HCT116 (cell line): ENCODE measurements at regions not wholly inside any gene's neighbourhood (a gene's known extent, or its start where the extent isn't known, plus 50 kb on each side); places are given as distances from the start of the nearest gene placed in this dataset.
"Not testable (repeated sequence)": the region's sequence is repeated elsewhere in the genome, so short reads cannot be mapped to it uniquely, and the experiment has no call there.

Experiments used
- ATAC-seq: fragments of 200-7000 bp; cut with Tn5 transposase; 2 replicates; pipeline ENCODE4 v1.9.1; 2020; ENCODE audit warnings: mild to moderate bottlenecking, moderate library complexity
- BruUV-seq: library from RNA; stranded (reverse); fragments of 400-500 nt; replicated peaks from 2 replicates; lab custom pipeline; 2021; lab: Mats Ljungman, UMichigan
- CTCF ChIA-PET: fragments of 300-600 bp; sonication (Branson Sonifier 250); formaldehyde crosslinking; loops from one replicate; lab custom pipeline; 2021; ENCODE audit warnings: antibody characterized with exemption; lab: Charles Lee
- POLR2A ChIA-PET: fragments of 300-600, 350-600 bp; sonication (Branson Sonifier 250); formaldehyde crosslinking; loops from one replicate; lab custom pipeline; 2021; ENCODE audit warnings: antibody characterized with exemption; lab: Charles Lee
- RAD21 ChIA-PET, 2 experiments: fragments of 300-600 bp; sonication (Branson Sonifier 250); formaldehyde crosslinking; loops; one replicate each; lab custom pipeline; 2023; ENCODE audit warnings: low total read pairs in 2 of 2; ENCODE audit not compliant: uncharacterized antibody in 2 of 2, unreplicated experiment in 2 of 2, low non-redundant PET in 1 of 2; lab: Charles Lee
- DNase-seq: peaks from one replicate; pipeline ENCODE4 v3.0.0-alpha.2; 2010; ENCODE audit warnings: low read depth, low spot score
- H2AFZ ChIP-seq: fragments of 200-600 bp; shearing (Covaris generic), sonication (generic); 2 replicates; pipeline ENCODE4 v1.6.1; 2017; ENCODE audit warnings: low read depth, mixed run types, mixed read lengths, antibody characterized with exemption, low read length; ENCODE audit not compliant: poor library complexity, severe bottlenecking
- H3K27ac ChIP-seq: 2 replicates; pipeline ENCODE4 v1.5.1; 2012; ENCODE audit warnings: low read depth, low read length
- H3K27me3 ChIP-seq: fragments of 200-600 bp; sonication (generic); 2 replicates; pipeline ENCODE4 v1.6.1; 2016; ENCODE audit warnings: mixed run types, low read length, mixed read lengths; ENCODE audit not compliant: insufficient read depth
- H3K36me3 ChIP-seq, 2 experiments: fragments of 200-500 bp in 1 of 2; fragments of 200-600 bp in 1 of 2; sonication (Bioruptor generic) in 1 of 2; sonication (generic) in 1 of 2; 2 replicates each; pipeline versions ENCODE4 v1.5.1 to v1.6.1; 2014 to 2016; ENCODE audit warnings: low read length in 2 of 2, inconsistent platforms in 1 of 2, mixed read lengths in 1 of 2, mixed run types in 1 of 2; ENCODE audit not compliant: insufficient read depth in 2 of 2, control insufficient read depth in 1 of 2
- H3K4me1 ChIP-seq, 2 experiments: fragments of 200-600 bp in 1 of 2; sonication (generic) in 1 of 2; 2 replicates each; pipeline versions ENCODE4 v1.5.1 to v1.6.1; 2012 to 2017; ENCODE audit warnings: low read length in 2 of 2, inconsistent platforms in 1 of 2, mild to moderate bottlenecking in 1 of 2, mixed read lengths in 1 of 2, mixed run types in 1 of 2, moderate library complexity in 1 of 2; ENCODE audit not compliant: insufficient read depth in 2 of 2, control insufficient read depth in 1 of 2
- H3K4me2 ChIP-seq: fragments of 200-600 bp; sonication (generic); 2 replicates; pipeline ENCODE4 v1.6.1; 2017; ENCODE audit warnings: mixed run types, low read length, mixed read lengths
- H3K4me3 ChIP-seq, 2 experiments: fragments of 200-600 bp in 1 of 2; sonication (generic) in 1 of 2; replicated peaks in 1 of 2; 2 replicates each; pipeline ENCODE4 v1.5.1; 2011 to 2016; ENCODE audit warnings: low read length in 2 of 2, control low read depth in 1 of 2, low read depth in 1 of 2, mild to moderate bottlenecking in 1 of 2, mixed read lengths in 1 of 2, mixed run types in 1 of 2
- H3K79me2 ChIP-seq: fragments of 200-600 bp; sonication (generic); 2 replicates; pipeline ENCODE4 v1.6.1; 2017; ENCODE audit warnings: mild to moderate bottlenecking, mixed run types, low read length, moderate library complexity, mixed read lengths; ENCODE audit not compliant: insufficient read depth
- H3K9ac ChIP-seq: fragments of 200-600 bp; sonication (generic); 2 replicates; pipeline ENCODE4 v1.6.1; 2016; ENCODE audit warnings: low read length, mixed read lengths
- H3K9me2 ChIP-seq: fragments of 200-600 bp; sonication (generic), shearing (Covaris generic); 2 replicates; pipeline ENCODE4 v1.6.1; 2017; ENCODE audit warnings: mixed run types, mild to moderate bottlenecking, moderate library complexity; ENCODE audit not compliant: insufficient read depth
- H3K9me3 ChIP-seq, 2 experiments: fragments of 200-500 bp in 1 of 2; fragments of 200-600 bp in 1 of 2; sonication (Bioruptor generic) in 1 of 2; sonication (generic) in 1 of 2; 2 replicates each; pipeline ENCODE4 v1.6.1; 2014 to 2017; ENCODE audit warnings: low read length in 2 of 2, mixed read lengths in 2 of 2, inconsistent platforms in 1 of 2, low read depth in 1 of 2, mild to moderate bottlenecking in 1 of 2, mixed run types in 1 of 2, moderate library complexity in 1 of 2; ENCODE audit not compliant: control insufficient read depth in 1 of 2, insufficient read depth in 1 of 2
- H4K20me1 ChIP-seq: fragments of 200-600 bp; sonication (generic), shearing (Covaris generic); 2 replicates; pipeline ENCODE4 v1.6.1; 2017; ENCODE audit warnings: mixed run types, mild to moderate bottlenecking, moderate library complexity; ENCODE audit not compliant: insufficient read depth
- ELF1 ChIP-seq: IDR thresholded peaks from 2 replicates; pipeline ENCODE4 v1.6.1; 2012; ENCODE audit warnings: low read depth, borderline replicate concordance
- POLR2A ChIP-seq: IDR thresholded peaks from 2 replicates; pipeline ENCODE4 v1.7.0; 2011; ENCODE audit warnings: borderline replicate concordance; ENCODE audit not compliant: insufficient read depth, insufficient read length; ENCODE audit errors: extremely low read depth
- intact Hi-C: fragments of 100-400 bp; cut with micrococcal nuclease; formaldehyde crosslinking; loops from 2 replicates; pipeline ENCODE4 v1.10.0; 2022

GRCh38 chr3:197404030-197404429, 105.6 kb upstream of the DLG1 start:
- DNase-seq (no peak), ATAC-seq (peak; percentile 46; the same call in 1 of the 2 replicates)
- RAD21 ChIA-PET = no interaction called here
- BruUV-seq = no TSS peak
- no peak overlapping the region for H3K9ac ChIP-seq
- H3K9me2 ChIP-seq = no peaks in the 10 kb centered on the region
- no peaks in the 10 kb centered on the region for H3K9me3 ChIP-seq
- H2AFZ ChIP-seq = no peak overlapping the region
- no peak overlapping the region for H3K4me2 ChIP-seq
- no peaks in the 10 kb centered on the region for H4K20me1 ChIP-seq
- H3K27ac ChIP-seq = no peak overlapping the region
- H3K27me3 ChIP-seq = no peaks in the 10 kb centered on the region
- H3K79me2 ChIP-seq = no peaks in the 10 kb centered on the region
- POLR2A ChIA-PET = no interaction called here
- H3K4me1 ChIP-seq = no peaks in the 10 kb centered on the region
- no peak for TF ChIP-seq ELF1
- intact Hi-C loops = no loop called here
- H3K36me3 ChIP-seq = no peaks in the 10 kb centered on the region
- CTCF ChIA-PET = no interaction called here
- H3K4me3 ChIP-seq = no peak overlapping the region

GRCh38 chr3:197402401-197402800, 104.0 kb upstream of the DLG1 start:
- H3K4me2 ChIP-seq, H3K4me3 ChIP-seq, BruUV-seq, H4K20me1 ChIP-seq, intact Hi-C loops, H3K27ac ChIP-seq, H3K9me3 ChIP-seq, ATAC-seq, DNase-seq, H3K27me3 ChIP-seq, CTCF ChIA-PET, H2AFZ ChIP-seq, H3K9me2 ChIP-seq, H3K79me2 ChIP-seq, H3K4me1 ChIP-seq, RAD21 ChIA-PET, H3K9ac ChIP-seq, H3K36me3 ChIP-seq: not testable (repeated sequence)
- POLR2A ChIA-PET = interaction anchor here (0.6 kb wide), 1 partner anchor 50 kb away, joined by 3 read pairs; no protein-coding TSS in a partner anchor

DNA sequence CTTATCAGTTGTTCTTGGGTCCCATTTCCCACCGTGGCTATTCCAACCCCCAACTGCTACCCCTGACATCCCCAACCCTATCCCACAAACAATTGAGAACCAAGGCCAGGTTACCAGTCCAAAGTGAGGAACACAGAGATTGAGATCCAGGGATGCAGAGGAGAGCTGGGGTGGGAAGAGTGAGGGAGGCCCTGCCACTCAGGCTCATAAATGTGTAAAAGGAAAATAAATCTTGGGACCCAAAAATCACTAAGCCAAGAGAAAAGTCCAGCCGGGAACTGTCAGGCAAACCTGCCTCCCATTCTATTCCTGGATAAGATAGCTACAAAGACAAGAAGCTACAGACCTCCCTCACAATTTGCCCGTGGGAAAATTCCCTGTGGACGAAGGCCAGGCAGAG, 101.1 kb upstream of the DLG1 start:
- Histone ChIP-seq H3K9me3 (no peaks in the 10 kb centered on the region), H2AFZ (no peak overlapping the region), H3K36me3 (no peaks in the 10 kb centered on the region), H3K9ac (no peak overlapping the region), H3K9me2 (no peaks in the 10 kb centered on the region), H3K27ac (no peak overlapping the region)
- POLR2A ChIA-PET = no interaction called here
- no peak for DNase-seq
- ATAC-seq = no peak
- RAD21 ChIA-PET = no interaction called here
- intact Hi-C loops = no loop called here
- TF ChIP-seq POLR2A = no peak
- TF ChIP-seq, all 23 proteins: peak for 0
- BruUV-seq = no TSS peak
- Histone ChIP-seq H3K27me3 (no peaks in the 10 kb centered on the region), H3K4me2 (no peak overlapping the region), H4K20me1 (no peaks in the 10 kb centered on the region), H3K79me2 (no peaks in the 10 kb centered on the region), H3K4me3 (no peak overlapping the region), H3K4me1 (peaks cover 5 to 21% of the 10 kb centered on the region in 2 experiments; a peak in 3 of 4 replicates)
- CTCF ChIA-PET = no interaction called here
